Upper lobe of right lung (tissue), 1 donor: ENCODE measurements at regions not wholly inside any gene's neighbourhood (a gene's known extent, or its start where the extent isn't known, plus 50 kb on each side); places are given as distances from the start of the nearest gene placed in this dataset.

Source experiments
- ATAC-seq: fragments of 200-7000 bp; cut with Tn5 transposase; one replicate; pipeline ENCODE4 v1.9.1; 2020; ENCODE audit warnings: mild to moderate bottlenecking, moderate library complexity
- DNase-seq: peaks from one replicate; pipeline ENCODE4 v3.0.0-alpha.2; 2020
- H3K27ac ChIP-seq: fragments of 200-600 bp; one replicate; pipeline ENCODE4 v1.8.0; 2022
- H3K27me3 ChIP-seq: fragments of 200-600 bp; one replicate; pipeline ENCODE4 v1.8.0; 2022; ENCODE audit warnings: mild to moderate bottlenecking
- H3K36me3 ChIP-seq: fragments of 200-600 bp; one replicate; pipeline ENCODE4 v1.8.0; 2022
- H3K4me1 ChIP-seq: fragments of 200-600 bp; one replicate; pipeline ENCODE4 v1.8.0; 2022
- H3K4me3 ChIP-seq: fragments of 200-600 bp; one replicate; pipeline ENCODE4 v1.8.0; 2022; ENCODE audit warnings: mild to moderate bottlenecking
- H3K9me3 ChIP-seq: fragments of 200-600 bp; one replicate; pipeline ENCODE4 v1.8.0; 2022
- CTCF ChIP-seq: fragments of 200-600 bp; IDR thresholded peaks from one replicate; pipeline ENCODE4 v1.8.0; 2022; ENCODE audit warnings: antibody characterized with exemption
- intact Hi-C: fragments of 100-400 bp; cut with DNase I; formaldehyde crosslinking; loops from one replicate; pipeline ENCODE4 v1.11.0; 2022
- donor health status: DM: no; HTN: yes; CAD: no; lungs with severe emphysema.

GRCh38 chr3:154678041-154678654, 248.2 kb upstream of the GPR149 start:
- Histone ChIP-seq H3K27me3 (no peaks in the 10 kb centered on the region), H3K4me1 (no peaks in the 10 kb centered on the region), H3K36me3 (no peaks in the 10 kb centered on the region), H3K27ac (no peak overlapping the region), H3K4me3 (no peak overlapping the region), H3K9me3 (no peaks in the 10 kb centered on the region)
- DNase-seq (no peak), ATAC-seq (no peak)
- intact Hi-C loops: no loop called here
- TF ChIP-seq CTCF: no peak

GRCh38 chr3:154668835-154669234, 238.8 kb upstream of the GPR149 start:
- ATAC-seq: no peak
- TF ChIP-seq CTCF: no peak
- no peak overlapping the region for H3K4me3 ChIP-seq
- intact Hi-C loops: no loop called here
- H3K36me3 ChIP-seq: no peaks in the 10 kb centered on the region
- no peak for DNase-seq
- H3K4me1 ChIP-seq: no peaks in the 10 kb centered on the region
- H3K27me3 ChIP-seq: no peaks in the 10 kb centered on the region
- no peak overlapping the region for H3K27ac ChIP-seq
- no peaks in the 10 kb centered on the region for H3K9me3 ChIP-seq

GRCh38 chr3:154668187-154668586, 238.2 kb upstream of the GPR149 start:
- intact Hi-C loops: no loop called here
- DNase-seq: no peak
- TF ChIP-seq CTCF: no peak
- no peaks in the 10 kb centered on the region for H3K36me3 ChIP-seq
- H3K4me1 ChIP-seq: no peaks in the 10 kb centered on the region
- no peaks in the 10 kb centered on the region for H3K9me3 ChIP-seq
- no peak overlapping the region for H3K27ac ChIP-seq
- H3K27me3 ChIP-seq: no peaks in the 10 kb centered on the region
- no peak for ATAC-seq
- no peak overlapping the region for H3K4me3 ChIP-seq

- H3K27me3 ChIP-seq: no peaks in the 10 kb centered on the region
- H3K27ac ChIP-seq: no peak overlapping the region
- no peak for DNase-seq
- no peak for ATAC-seq
- H3K36me3 ChIP-seq: no peaks in the 10 kb centered on the region
- no peak for TF ChIP-seq CTCF
- no peak overlapping the region for H3K4me3 ChIP-seq
- intact Hi-C loops: no loop called here
- no peaks in the 10 kb centered on the region for H3K9me3 ChIP-seq
- H3K4me1 ChIP-seq: no peaks in the 10 kb centered on the region
Measured at GRCh38 chr3:154666542-154666941, 236.6 kb upstream of the GPR149 start.

GRCh38 chr3:154664714-154665113, 234.7 kb upstream of the GPR149 start:
- intact Hi-C loops: no loop called here
- no peak for DNase-seq

More at GRCh38 chr3:154664714-154665113, 234.7 kb upstream of the GPR149 start:
- TF ChIP-seq CTCF: no peak
- Histone ChIP-seq H3K4me3 (no peak overlapping the region), H3K36me3 (no peaks in the 10 kb centered on the region), H3K27ac (no peak overlapping the region), H3K27me3 (no peaks in the 10 kb centered on the region), H3K9me3 (no peaks in the 10 kb centered on the region), H3K4me1 (no peaks in the 10 kb centered on the region)
- no peak for ATAC-seq
